ENCODE measurements at regions not wholly inside any gene's neighbourhood (a gene's known extent, or its start where the extent isn't known, plus 50 kb on each side); places are given as distances from the start of the nearest gene placed in this dataset.

DNA sequence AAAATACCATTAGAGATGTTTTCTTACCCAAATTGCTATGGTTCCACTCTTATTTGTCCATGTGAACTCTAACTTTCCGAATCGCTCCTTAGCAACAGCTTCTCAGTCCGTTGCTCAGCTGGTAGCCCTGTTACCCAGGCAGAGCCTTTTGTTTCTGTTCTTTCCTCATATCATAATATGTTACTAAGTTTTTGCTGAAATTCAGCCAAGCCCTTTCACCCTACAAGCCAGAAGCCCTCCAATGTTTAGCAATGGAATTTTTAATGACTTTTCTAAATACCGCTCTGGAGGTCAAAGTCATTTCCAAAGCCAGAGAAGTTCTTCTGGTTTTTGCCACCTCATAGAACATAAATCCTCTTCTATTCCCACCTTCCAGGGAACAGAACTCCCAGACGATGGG lies 1029.5 kb downstream of the C4orf33 start:
- TF ChIP-seq POLR2A (IDR thresholded peaks at IDR 0.05) (no peak), POLR2AphosphoS5 (IDR thresholded peaks at IDR 0.05; ENCODE audit: insufficient read depth in 1 of 2, low read depth in 1 of 2) (no peak)
- TF ChIP-seq, protein P1, sequence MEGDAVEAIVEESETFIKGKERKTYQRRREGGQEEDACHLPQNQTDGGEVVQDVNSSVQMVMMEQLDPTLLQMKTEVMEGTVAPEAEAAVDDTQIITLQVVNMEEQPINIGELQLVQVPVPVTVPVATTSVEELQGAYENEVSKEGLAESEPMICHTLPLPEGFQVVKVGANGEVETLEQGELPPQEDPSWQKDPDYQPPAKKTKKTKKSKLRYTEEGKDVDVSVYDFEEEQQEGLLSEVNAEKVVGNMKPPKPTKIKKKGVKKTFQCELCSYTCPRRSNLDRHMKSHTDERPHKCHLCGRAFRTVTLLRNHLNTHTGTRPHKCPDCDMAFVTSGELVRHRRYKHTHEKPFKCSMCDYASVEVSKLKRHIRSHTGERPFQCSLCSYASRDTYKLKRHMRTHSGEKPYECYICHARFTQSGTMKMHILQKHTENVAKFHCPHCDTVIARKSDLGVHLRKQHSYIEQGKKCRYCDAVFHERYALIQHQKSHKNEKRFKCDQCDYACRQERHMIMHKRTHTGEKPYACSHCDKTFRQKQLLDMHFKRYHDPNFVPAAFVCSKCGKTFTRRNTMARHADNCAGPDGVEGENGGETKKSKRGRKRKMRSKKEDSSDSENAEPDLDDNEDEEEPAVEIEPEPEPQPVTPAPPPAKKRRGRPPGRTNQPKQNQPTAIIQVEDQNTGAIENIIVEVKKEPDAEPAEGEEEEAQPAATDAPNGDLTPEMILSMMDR (IDR thresholded peaks at IDR 0.05): no peak

All from vagina (tissue), 2 donors.